GM12878 (cell line): ENCODE measurements at regions not wholly inside any gene's neighbourhood (a gene's known extent, or its start where the extent isn't known, plus 50 kb on each side); places are given as distances from the start of the nearest gene placed in this dataset.

Experiments
- ATAC-seq: fragments of 200-7000 bp; cut with Tn5 transposase; 3 replicates; pipeline ENCODE4 v1.9.1; 2020; ENCODE audit warnings: mild to moderate bottlenecking, moderate library complexity
- BruUV-seq: library from RNA; stranded (reverse); fragments of 400-500 nt; replicated peaks from 2 replicates; lab custom pipeline; 2021; lab: Mats Ljungman, UMichigan
- CTCF ChIA-PET: fragments of 300-600 bp; sonication (Branson Sonifier 250); formaldehyde crosslinking; extraction: SDS; loops from one replicate; lab custom pipeline; 2021; ENCODE audit warnings: inconsistent platforms; lab: Yijun Ruan, JAX
- POLR2A ChIA-PET: fragments of 350-600 bp; formaldehyde crosslinking; extraction: SDS; loops from one replicate; lab custom pipeline; 2021; ENCODE audit warnings: inconsistent platforms; lab: Charles Lee
- RAD21 ChIA-PET: fragments of 300-600 bp; sonication (Branson Sonifier 250); formaldehyde crosslinking; loops from one replicate; lab custom pipeline; 2023; ENCODE audit warnings: antibody characterized with exemption; ENCODE audit not compliant: unreplicated experiment; lab: Charles Lee
- SMC1A ChIA-PET: fragments of 300-600 bp; sonication (Branson Sonifier 250); formaldehyde crosslinking; loops from one replicate; lab custom pipeline; 2023; ENCODE audit not compliant: unreplicated experiment, uncharacterized antibody; lab: Charles Lee
- DNase-seq: peaks from one replicate; pipeline ENCODE4 v3.0.0-alpha.2; 2011; ENCODE audit warnings: low read depth, low spot score
- FAIRE-seq: peaks from 3 replicates; lab custom pipeline; 2011; peaks lifted over from hg19 to GRCh38; lab: Jason Lieb, UNC
- H2AFZ ChIP-seq: 2 replicates; pipeline ENCODE4 v1.6.0; 2011; ENCODE audit warnings: low read depth, low read length, control low read depth; ENCODE audit not compliant: control insufficient read depth
- H3K27ac ChIP-seq: 2 replicates; pipeline ENCODE4 v1.5.1; 2011; ENCODE audit warnings: control low read depth; ENCODE audit not compliant: control insufficient read depth, insufficient read depth
- H3K27me3 ChIP-seq, 2 experiments: replicated peaks in 1 of 2; 2 replicates each; pipeline versions ENCODE4 v1.6.0 to v1.6.1; 2011; ENCODE audit warnings: low read length in 1 of 2; ENCODE audit not compliant: control insufficient read depth in 2 of 2, insufficient read depth in 2 of 2
- H3K36me3 ChIP-seq, 2 experiments: 2 replicates each; pipeline ENCODE4 v1.5.1; 2011; ENCODE audit warnings: low read length in 1 of 2; ENCODE audit not compliant: control insufficient read depth in 2 of 2, insufficient read depth in 2 of 2
- H3K4me1 ChIP-seq: 2 replicates; pipeline ENCODE4 v1.6.1; 2011; ENCODE audit warnings: mild to moderate bottlenecking, low read length, moderate library complexity, mixed read lengths; ENCODE audit not compliant: control insufficient read depth, insufficient read depth
- H3K4me2 ChIP-seq: 2 replicates; pipeline ENCODE4 v1.6.0; 2011; ENCODE audit warnings: control low read depth; ENCODE audit not compliant: control insufficient read depth, insufficient read depth
- H3K4me3 ChIP-seq: fragments of 200-600 bp; sonication (generic); 2 replicates; pipeline ENCODE4 v1.5.1; 2016
- H3K79me2 ChIP-seq: 2 replicates; pipeline ENCODE4 v1.6.0; 2011; ENCODE audit warnings: low read length; ENCODE audit not compliant: control insufficient read depth, insufficient read depth
- H3K9ac ChIP-seq: 2 replicates; pipeline ENCODE4 v1.8.0; 2011; ENCODE audit warnings: low read length, control low read depth, mixed read lengths; ENCODE audit not compliant: control insufficient read depth, insufficient read depth
- H3K9me3 ChIP-seq: replicated peaks from 3 replicates; pipeline ENCODE4 v1.5.1; 2011; ENCODE audit warnings: mild to moderate bottlenecking, low read length; ENCODE audit not compliant: control insufficient read depth, insufficient read depth
- H4K20me1 ChIP-seq: 2 replicates; pipeline ENCODE4 v1.6.0; 2011; ENCODE audit not compliant: control insufficient read depth, insufficient read depth
- CBFB ChIP-seq: IDR thresholded peaks from 2 replicates; pipeline ENCODE4 v1.6.1; 2016; ENCODE audit warnings: antibody characterized with exemption, low read depth
- CEBPB ChIP-seq, 2 experiments: fragments of 150-350 bp in 1 of 2; IDR thresholded peaks; 2 replicates each; pipeline ENCODE4 v1.6.1; 2012 to 2014; ENCODE audit warnings: low read depth in 2 of 2, low read length in 2 of 2, borderline replicate concordance in 1 of 2, inconsistent platforms in 1 of 2
- HDAC2 ChIP-seq: fragments of 200-600 bp; sonication (generic); IDR thresholded peaks from 2 replicates; pipeline ENCODE4 v1.6.1; 2017
- IRF4 ChIP-seq: IDR thresholded peaks from 2 replicates; pipeline ENCODE4 v1.6.1; 2011; ENCODE audit warnings: low read depth, low read length
- NFYB ChIP-seq: IDR thresholded peaks from 2 replicates; pipeline ENCODE4 v1.6.1; 2011; ENCODE audit warnings: low read depth, mild to moderate bottlenecking, low read length, improper control_type of control experiment, moderate library complexity; ENCODE audit not compliant: insufficient read depth
- NR2F1 ChIP-seq: fragments of 450-650 bp; conservative IDR thresholded peaks from 2 replicates; pipeline ENCODE4 v1.6.1; 2017; ENCODE audit warnings: mild to moderate bottlenecking
- PAX5 ChIP-seq: IDR thresholded peaks from 2 replicates; pipeline ENCODE4 v1.6.1; 2011; ENCODE audit warnings: low read depth, low read length, borderline replicate concordance
- POLR2AphosphoS2 ChIP-seq: IDR thresholded peaks from 2 replicates; pipeline ENCODE4 v1.6.1; 2011; ENCODE audit warnings: low read depth, mild to moderate bottlenecking, low read length, improper control_type of control experiment, moderate library complexity
- SIN3A ChIP-seq: IDR thresholded peaks from 2 replicates; pipeline ENCODE4 v1.6.1; 2012; ENCODE audit warnings: low read depth, low read length, improper control_type of control experiment
- in situ Hi-C: fragments of 300-500 bp; cut with MboI; formaldehyde crosslinking; loops from 9 replicates; pipeline ENCODE4 v1.14.3; 2018; ENCODE audit warnings: mixed read lengths
- intact Hi-C: fragments of 100-400 bp; cut with micrococcal nuclease; formaldehyde crosslinking; loops from one replicate; pipeline ENCODE4 v1.14.2; 2022; ENCODE audit not compliant: unreplicated experiment
- TF ChIP-seq, protein P1 (sequence below): fragments of 450-650 bp; IDR thresholded peaks from 2 replicates; pipeline ENCODE4 v1.6.1; 2017; ENCODE audit warnings: mild to moderate bottlenecking, moderate library complexity
- TF ChIP-seq, protein P2 (sequence below): IDR thresholded peaks from 2 replicates; pipeline ENCODE4 v1.6.1; 2011; ENCODE audit warnings: low read depth, mild to moderate bottlenecking, low read length, moderate library complexity, borderline replicate concordance; ENCODE audit errors: extremely low read depth
- TF ChIP-seq, protein P3 (sequence below): fragments of 450-650 bp; IDR thresholded peaks from 2 replicates; pipeline ENCODE4 v1.6.1; 2017; ENCODE audit warnings: mild to moderate bottlenecking
- TF ChIP-seq, protein P4 (sequence below): fragments of 450-650 bp; IDR thresholded peaks from 2 replicates; pipeline ENCODE4 v1.6.1; 2018; ENCODE audit warnings: mild to moderate bottlenecking, low read depth, moderate library complexity; ENCODE audit not compliant: partially characterized antibody

DNA sequence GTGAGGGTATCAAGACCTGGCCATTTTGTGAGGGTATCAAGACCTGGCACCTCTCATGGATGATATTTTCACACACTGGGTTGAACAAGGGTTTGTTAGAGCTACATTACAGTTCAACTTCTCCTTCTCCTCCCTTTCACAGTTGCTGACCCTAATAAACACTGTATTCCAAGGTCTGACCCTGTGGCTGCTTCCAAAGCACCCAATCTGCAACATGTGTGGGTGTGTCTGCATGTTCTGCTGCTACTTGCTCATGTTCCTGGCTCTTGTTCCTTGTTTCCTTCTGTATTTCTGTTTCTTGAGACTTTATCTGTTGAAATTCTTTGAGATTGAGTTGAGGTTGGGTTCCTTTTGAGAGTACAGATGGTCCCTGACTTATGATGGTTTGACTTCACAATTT is 162.1 kb upstream of the GMDS start:
- POLR2A ChIA-PET: no interaction called here
- ATAC-seq: no peak
- H3K4me3 ChIP-seq: no peak overlapping the region
- intact Hi-C loops (no loop called here), in situ Hi-C loops (no loop called here)
- BruUV-seq: no TSS peak
- SMC1A ChIA-PET: no interaction called here
- H3K27me3 ChIP-seq: peaks cover 0 to 2% of the 10 kb centered on the region in 2 experiments; a peak in 1 of 4 replicates
- H3K36me3 ChIP-seq: no peaks in the 10 kb centered on the region
- H2AFZ ChIP-seq: no peak overlapping the region
- H3K9ac ChIP-seq: no peak overlapping the region
- CTCF ChIA-PET: no interaction called here
- FAIRE-seq: no peak
- no peaks in the 10 kb centered on the region for H3K4me1 ChIP-seq
- no peak overlapping the region for H3K4me2 ChIP-seq
- no peak for DNase-seq
- H4K20me1 ChIP-seq: no peaks in the 10 kb centered on the region
- no peak overlapping the region for H3K27ac ChIP-seq
- RAD21 ChIA-PET: no interaction called here
- H3K79me2 ChIP-seq: no peaks in the 10 kb centered on the region
- no peaks in the 10 kb centered on the region for H3K9me3 ChIP-seq
- TF ChIP-seq CEBPB (IDR thresholded peaks at IDR 0.05; ENCODE audit: borderline replicate concordance in 1 of 2, low read depth in 2 of 2, low read length in 2 of 2) (no peak), HDAC2 (no peak), IRF4 (no peak), PAX5 (no peak), NFYB (no peak), POLR2AphosphoS2 (no peak), NR2F1 (no peak), SIN3A (no peak), CBFB (no peak)
- TF ChIP-seq, protein P1, sequence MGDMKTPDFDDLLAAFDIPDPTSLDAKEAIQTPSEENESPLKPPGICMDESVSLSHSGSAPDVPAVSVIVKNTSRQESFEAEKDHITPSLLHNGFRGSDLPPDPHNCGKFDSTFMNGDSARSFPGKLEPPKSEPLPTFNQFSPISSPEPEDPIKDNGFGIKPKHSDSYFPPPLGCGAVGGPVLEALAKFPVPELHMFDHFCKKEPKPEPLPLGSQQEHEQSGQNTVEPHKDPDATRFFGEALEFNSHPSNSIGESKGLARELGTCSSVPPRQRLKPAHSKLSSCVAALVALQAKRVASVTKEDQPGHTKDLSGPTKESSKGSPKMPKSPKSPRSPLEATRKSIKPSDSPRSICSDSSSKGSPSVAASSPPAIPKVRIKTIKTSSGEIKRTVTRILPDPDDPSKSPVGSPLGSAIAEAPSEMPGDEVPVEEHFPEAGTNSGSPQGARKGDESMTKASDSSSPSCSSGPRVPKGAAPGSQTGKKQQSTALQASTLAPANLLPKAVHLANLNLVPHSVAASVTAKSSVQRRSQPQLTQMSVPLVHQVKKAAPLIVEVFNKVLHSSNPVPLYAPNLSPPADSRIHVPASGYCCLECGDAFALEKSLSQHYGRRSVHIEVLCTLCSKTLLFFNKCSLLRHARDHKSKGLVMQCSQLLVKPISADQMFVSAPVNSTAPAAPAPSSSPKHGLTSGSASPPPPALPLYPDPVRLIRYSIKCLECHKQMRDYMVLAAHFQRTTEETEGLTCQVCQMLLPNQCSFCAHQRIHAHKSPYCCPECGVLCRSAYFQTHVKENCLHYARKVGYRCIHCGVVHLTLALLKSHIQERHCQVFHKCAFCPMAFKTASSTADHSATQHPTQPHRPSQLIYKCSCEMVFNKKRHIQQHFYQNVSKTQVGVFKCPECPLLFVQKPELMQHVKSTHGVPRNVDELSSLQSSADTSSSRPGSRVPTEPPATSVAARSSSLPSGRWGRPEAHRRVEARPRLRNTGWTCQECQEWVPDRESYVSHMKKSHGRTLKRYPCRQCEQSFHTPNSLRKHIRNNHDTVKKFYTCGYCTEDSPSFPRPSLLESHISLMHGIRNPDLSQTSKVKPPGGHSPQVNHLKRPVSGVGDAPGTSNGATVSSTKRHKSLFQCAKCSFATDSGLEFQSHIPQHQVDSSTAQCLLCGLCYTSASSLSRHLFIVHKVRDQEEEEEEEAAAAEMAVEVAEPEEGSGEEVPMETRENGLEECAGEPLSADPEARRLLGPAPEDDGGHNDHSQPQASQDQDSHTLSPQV: no peak
- TF ChIP-seq, protein P2, sequence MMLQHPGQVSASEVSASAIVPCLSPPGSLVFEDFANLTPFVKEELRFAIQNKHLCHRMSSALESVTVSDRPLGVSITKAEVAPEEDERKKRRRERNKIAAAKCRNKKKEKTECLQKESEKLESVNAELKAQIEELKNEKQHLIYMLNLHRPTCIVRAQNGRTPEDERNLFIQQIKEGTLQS: no peak
- TF ChIP-seq, protein P3, sequence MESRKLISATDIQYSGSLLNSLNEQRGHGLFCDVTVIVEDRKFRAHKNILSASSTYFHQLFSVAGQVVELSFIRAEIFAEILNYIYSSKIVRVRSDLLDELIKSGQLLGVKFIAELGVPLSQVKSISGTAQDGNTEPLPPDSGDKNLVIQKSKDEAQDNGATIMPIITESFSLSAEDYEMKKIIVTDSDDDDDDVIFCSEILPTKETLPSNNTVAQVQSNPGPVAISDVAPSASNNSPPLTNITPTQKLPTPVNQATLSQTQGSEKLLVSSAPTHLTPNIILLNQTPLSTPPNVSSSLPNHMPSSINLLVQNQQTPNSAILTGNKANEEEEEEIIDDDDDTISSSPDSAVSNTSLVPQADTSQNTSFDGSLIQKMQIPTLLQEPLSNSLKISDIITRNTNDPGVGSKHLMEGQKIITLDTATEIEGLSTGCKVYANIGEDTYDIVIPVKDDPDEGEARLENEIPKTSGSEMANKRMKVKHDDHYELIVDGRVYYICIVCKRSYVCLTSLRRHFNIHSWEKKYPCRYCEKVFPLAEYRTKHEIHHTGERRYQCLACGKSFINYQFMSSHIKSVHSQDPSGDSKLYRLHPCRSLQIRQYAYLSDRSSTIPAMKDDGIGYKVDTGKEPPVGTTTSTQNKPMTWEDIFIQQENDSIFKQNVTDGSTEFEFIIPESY: no peak
- TF ChIP-seq, protein P4, sequence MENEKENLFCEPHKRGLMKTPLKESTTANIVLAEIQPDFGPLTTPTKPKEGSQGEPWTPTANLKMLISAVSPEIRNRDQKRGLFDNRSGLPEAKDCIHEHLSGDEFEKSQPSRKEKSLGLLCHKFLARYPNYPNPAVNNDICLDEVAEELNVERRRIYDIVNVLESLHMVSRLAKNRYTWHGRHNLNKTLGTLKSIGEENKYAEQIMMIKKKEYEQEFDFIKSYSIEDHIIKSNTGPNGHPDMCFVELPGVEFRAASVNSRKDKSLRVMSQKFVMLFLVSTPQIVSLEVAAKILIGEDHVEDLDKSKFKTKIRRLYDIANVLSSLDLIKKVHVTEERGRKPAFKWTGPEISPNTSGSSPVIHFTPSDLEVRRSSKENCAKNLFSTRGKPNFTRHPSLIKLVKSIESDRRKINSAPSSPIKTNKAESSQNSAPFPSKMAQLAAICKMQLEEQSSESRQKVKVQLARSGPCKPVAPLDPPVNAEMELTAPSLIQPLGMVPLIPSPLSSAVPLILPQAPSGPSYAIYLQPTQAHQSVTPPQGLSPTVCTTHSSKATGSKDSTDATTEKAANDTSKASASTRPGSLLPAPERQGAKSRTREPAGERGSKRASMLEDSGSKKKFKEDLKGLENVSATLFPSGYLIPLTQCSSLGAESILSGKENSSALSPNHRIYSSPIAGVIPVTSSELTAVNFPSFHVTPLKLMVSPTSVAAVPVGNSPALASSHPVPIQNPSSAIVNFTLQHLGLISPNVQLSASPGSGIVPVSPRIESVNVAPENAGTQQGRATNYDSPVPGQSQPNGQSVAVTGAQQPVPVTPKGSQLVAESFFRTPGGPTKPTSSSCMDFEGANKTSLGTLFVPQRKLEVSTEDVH: no peak
